ENCODE measurements at regions not wholly inside any gene's neighbourhood (a gene's known extent, or its start where the extent isn't known, plus 50 kb on each side); places are given as distances from the start of the nearest gene placed in this dataset.
"Not testable (repeated sequence)": the region's sequence is repeated elsewhere in the genome, so short reads cannot be mapped to it uniquely, and the experiment has no call there.

- no peak for FAIRE-seq
These were observed 492.0 kb upstream of the MAGEB18 start for GRCh38 chrX:25646156-25646555.

DNA sequence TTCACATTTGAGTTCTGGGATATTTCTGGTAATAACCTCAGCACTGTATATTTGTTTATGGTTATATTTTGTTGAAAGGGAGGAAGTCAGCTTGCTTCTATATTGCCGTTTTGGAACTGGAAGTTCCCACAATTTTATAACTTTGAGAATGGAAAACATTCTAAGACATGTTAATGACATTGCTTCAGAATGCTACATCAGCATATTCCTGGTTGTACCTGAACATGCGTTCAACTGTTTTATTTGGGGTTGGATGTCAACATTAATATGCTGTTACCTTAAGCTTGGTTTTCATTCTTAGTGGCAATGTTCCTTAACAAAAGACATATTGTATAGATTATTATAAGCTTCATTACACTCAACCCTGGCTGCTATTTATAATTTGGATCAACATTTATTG is 489.4 kb upstream of the MAGEB18 start:
- no peak for FAIRE-seq

DNA sequence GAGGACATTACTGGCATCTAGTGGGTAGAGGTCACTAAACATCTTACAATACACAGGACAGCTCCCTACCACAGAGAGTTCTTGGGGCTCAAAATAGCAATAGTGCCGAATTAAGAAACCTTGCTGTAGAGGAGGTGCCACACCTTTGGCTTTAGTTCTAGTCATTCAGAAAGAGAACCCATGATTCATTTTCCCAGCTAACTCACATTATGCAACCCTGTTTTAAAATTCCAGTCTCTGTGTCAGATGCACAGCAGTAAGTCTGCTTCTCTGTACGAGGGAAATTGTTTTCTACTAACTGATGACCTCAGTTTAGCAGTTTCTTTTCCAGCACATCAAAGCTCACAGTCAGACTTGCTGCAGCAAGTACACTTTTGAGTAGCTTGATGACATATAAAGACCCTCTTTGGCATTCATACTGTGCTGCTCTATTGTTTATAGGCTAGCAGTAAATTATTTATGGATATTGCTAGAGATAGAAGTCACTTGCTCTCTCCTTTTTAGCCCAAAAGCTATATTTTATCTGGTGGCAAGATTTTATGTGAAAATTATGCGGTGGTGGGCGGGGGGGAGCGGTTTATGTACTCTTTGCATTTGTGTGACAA is 487.8 kb upstream of the MAGEB18 start:
- no peak for FAIRE-seq

- FAIRE-seq, result no peak
These were observed 478.8 kb upstream of the MAGEB18 start for GRCh38 chrX:25659317-25659716.

- FAIRE-seq, result no peak
These were observed 474.4 kb upstream of the MAGEB18 start for GRCh38 chrX:25663701-25664100.

- FAIRE-seq, result peak; percentile 80
These were observed 472.7 kb upstream of the MAGEB18 start for GRCh38 chrX:25665431-25665830.

DNA sequence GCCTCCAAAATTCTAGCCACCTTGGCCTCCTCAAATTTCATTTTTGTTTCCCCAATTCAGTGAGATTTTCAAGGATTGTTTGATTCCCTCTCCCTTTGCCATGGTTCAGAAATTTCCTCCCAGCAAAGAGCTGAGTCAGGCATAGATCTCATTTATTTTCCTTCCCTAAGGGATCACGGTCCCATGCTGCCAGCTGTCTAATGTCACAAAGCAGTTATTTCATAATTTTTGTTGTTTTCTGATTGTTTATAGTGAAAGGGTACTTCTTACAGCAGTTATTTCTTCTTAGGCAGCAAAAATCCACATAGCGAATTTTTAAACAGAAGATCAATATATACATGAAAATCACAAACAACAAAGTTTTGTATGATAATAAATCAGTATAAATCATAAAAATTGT is 470.5 kb upstream of the MAGEB18 start:
- FAIRE-seq, result peak; percentile 18

- no peak for FAIRE-seq
These were observed 463.4 kb upstream of the MAGEB18 start for GRCh38 chrX:25674776-25675175.

DNA sequence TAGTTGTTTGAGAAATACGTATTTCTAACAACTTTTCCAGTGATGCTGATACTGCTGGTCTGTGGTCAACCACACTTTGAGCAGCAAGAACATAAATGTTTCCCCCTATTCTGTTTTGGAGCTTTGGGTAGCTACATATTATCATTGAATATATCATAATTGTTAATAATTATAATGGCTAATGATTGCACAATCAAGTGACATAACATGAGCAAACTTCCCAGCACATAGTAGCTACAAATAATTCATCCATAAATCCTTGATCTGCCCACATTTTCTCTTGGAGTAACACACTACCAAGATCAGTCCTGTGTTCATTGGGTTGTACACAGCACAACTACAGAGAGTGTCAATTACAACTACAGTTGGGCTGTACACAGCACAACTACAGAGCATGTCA is 436.3 kb upstream of the MAGEB18 start:
- no peak for FAIRE-seq

- no peak for FAIRE-seq
These were observed 421.0 kb upstream of the MAGEB18 start for GRCh38 chrX:25717122-25717521.

DNA sequence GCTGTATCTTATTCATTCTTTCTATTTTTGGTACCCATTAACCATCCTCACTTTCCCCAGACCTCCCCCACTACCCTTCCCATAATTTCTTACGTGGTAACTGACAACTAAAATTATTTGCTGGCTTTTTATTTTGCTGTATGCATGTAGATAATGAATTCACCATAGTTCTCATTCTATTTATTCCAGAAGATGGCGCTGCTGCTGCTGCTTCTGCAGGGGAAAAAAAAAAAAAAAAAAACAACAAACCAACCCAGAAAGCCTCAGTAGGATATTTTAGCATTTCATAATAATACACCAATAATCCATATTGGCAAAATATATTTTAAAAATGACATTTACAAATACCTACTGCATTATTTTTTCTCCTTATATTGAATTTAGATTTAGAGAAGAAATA is 416.6 kb upstream of the MAGEB18 start:
- FAIRE-seq, result no peak

DNA sequence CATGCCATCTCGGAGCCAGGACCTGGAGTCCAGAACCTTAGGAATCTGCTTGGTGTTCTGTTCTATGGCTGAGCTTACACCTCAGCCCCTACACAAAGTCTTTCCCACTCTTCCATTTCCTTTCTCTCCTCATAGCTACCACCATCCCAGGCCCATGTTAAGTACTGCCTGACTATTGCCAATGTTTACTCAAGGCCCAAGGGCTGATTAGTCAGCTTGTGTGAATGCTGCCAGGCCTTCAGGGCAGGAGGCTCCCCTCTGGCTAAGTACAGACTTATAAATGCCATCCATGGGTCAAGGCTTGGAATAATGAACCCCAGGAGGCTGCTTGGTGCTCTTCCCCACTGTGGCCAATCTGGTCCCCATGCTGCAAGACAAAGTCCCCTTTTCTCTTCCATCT is 411.6 kb upstream of the MAGEB18 start:
- no peak for FAIRE-seq

- no peak for FAIRE-seq
These were observed 405.0 kb upstream of the MAGEB18 start for GRCh38 chrX:25733148-25733547.

DNA sequence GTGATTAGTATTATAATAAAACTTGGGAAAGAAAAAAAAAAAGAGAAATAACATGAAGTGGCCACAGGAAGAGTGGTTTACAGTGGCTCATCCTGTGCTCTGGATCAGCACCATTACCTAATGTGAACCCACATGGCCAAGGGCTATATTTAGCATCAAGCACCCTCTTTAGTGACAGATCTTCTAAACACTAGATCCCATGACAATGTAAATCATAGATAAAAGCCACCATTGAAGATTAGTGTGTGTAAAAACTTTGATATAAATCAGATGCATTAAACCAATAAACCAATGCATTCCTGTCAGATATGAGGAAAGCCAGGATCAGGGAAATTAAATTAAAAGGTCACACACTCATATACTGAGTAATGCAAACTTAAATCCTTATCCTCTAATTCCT is 400.6 kb upstream of the MAGEB18 start:
- no peak for FAIRE-seq

DNA sequence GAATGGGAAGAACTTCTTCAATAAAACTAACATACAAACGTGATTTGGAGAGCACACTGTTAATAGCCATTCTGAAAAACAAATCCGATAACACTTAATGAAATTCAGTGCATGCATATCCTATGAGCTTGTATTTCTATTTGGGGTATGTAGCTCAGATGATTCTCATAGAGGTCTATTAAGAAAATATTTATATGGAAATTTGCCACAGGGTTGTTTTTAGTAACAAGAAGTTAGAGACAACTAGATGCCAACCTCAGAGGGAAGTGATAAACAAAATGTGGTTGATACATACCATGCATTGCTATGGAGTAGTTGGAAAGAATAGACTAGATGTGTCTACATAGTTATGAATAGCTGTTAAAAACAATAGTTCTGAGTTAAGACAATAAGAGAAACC is 395.8 kb upstream of the MAGEB18 start:
- no peak for FAIRE-seq

DNA sequence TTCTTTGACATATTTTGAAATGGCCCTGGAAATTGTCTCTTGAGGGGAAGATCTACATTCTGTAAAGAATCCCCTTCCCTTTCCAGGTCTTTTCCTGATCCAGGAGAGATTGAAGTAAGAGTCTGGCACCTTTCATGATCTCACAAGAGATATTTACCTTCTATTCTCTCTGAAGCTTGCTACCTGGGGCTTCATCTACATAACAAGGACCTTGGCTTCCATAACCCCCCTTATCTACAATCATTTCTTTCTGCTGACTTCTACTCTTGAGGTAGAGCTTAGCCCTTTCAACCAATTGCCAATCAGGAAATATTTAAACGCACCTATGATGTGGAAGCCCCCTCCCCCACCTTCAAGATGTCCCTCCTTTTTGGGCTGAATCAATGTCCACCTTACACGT is 383.7 kb upstream of the MAGEB18 start:
- no peak for FAIRE-seq

DNA sequence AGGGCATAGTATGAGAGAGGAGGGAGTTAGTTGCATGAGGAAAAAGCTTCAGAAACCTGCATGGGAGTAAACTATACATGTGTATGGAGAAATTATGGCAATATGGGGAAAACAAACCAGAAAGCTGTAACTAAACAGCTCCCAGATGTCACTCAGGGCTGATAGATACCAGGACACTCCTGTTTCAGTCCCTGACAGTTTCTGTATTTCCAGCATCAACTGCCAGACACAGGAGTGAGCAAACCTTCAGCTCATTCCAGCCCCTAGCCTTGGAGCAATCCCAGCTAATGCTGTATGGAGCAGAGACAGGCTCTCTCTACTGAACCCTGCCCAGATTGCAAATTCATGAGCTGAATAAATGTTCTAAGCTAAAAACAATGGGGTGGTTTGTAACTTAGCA is 382.9 kb upstream of the MAGEB18 start:
- no peak for FAIRE-seq

DNA sequence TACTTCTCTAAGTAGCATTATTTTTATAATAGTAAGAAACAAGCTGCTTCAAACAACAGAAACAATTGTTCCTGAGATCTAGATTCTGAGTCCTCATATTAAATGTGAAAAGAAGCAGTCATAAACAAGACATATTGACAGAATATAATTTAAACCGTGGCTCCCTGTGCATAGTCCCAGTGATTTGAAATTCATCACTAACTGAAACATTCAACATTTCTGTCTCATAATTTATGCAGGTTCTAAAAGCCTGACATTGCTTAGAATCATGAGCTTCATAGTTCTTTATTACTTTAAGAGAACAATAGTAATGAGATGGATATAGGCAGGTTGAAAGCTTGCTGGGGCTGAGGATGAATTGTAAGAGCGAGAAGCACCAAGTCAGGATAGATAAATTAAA is 375.5 kb upstream of the MAGEB18 start:
- no peak for FAIRE-seq

GRCh38 chrX:25771853-25772252 is 366.3 kb upstream of the MAGEB18 start:
- not testable (repeated sequence) for FAIRE-seq

DNA sequence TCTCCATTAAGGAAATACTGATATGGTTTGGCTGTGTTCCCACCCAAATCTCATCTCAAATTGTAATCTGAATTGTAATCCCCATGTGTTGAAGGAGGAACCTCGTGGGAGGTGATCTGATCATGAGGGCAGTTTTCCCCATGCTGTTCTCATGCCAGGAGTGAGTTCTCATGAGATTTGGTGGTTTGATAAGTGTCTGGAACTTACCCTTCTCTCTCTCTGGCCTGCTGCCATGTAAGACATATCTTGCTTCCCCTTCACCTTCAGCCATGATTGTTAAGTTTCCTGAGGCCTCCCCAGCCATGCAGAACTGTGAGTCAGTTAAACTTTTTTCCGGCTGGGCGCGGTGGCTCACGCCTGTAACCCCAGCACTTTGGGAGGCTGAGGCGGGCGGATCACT is 340.3 kb upstream of the MAGEB18 start:
- FAIRE-seq, result not testable (repeated sequence)

DNA sequence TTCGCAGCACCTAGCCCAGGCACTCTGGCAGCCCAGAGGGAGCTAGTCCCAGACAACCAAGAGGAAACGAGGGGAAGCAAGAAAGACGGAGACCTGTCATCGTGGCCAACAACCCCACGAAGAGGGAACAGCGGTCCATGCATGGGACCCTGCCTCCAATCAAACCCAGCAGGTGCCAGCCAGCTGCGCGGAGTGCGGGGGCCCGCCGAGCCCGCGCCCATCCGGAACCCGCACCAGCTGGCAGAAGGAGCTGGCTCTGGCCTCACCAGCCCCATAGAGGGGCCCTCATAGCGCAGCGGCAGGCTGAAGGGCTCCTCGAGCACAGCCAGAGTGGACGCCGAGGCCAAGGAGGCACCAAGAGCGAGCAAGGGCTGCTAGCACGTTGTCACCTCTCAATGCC is 332.4 kb upstream of the MAGEB18 start:
- FAIRE-seq, result no peak

- FAIRE-seq, result no peak
These were observed 331.1 kb upstream of the MAGEB18 start for GRCh38 chrX:25807022-25807421.

DNA sequence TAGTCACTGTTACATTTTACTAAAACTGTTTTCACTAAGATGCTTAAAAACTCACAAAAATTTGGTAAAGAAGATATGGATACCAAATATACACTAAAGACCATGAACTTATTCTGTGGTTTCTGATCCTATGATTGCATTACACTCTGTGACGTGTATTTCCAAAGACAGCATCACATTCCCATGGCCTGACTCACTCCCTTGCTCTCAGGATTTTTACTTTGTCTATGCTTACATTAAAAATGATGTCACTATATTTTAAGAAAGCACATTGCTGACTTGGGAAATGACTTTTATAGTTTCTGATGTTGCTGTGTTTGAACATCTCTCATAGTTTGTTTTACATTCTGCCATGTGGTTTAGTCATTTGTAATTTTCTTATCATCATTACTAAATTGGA is 327.9 kb upstream of the MAGEB18 start:
- FAIRE-seq, result no peak

DNA sequence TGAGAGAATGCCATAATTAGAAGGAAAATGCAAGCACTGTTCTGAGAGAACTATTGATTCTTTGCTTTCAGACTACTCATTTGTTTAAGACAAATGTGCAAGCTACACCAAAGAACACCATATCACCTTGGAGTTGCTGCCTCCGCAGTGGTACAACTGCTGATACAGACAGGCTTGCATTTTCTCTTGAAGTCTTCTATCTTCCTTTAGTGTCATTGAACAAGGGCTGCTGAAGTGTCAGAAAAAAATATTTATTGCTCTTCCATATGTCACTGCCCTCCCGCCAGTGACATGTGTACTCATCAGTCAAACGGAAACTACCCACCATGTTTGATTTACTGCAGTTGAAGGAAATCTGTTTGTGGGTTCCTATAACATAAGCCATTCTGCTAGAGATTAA is 318.3 kb upstream of the MAGEB18 start:
- no peak for FAIRE-seq

GRCh38 chrX:25851141-25851540 is 287.0 kb upstream of the MAGEB18 start:
- FAIRE-seq, result no peak

Measured in colon (tissue), 2 donors.